ENCODE measurements at regions not wholly inside any gene's neighbourhood (a gene's known extent, or its start where the extent isn't known, plus 50 kb on each side); places are given as distances from the start of the nearest gene placed in this dataset.

GRCh38 chr6:4308364-4308763 lies 173.0 kb upstream of the ECI2 start:
- Histone ChIP-seq H3K4me3 (ENCODE audit: insufficient read depth, low read length) (no peak overlapping the region), H3K9me3 (ENCODE audit: low read depth, low read length) (no peaks in the 10 kb centered on the region), H3K4me2 (ENCODE audit: insufficient read depth, low read length) (no peak overlapping the region), H4K20me1 (ENCODE audit: insufficient read depth, low read length) (no peaks in the 10 kb centered on the region), H3K79me2 (ENCODE audit: insufficient read depth, low read length) (no peaks in the 10 kb centered on the region), H3K27me3 (ENCODE audit: insufficient read depth, low read length) (peaks cover 3% of the 10 kb centered on the region), H3K27ac (ENCODE audit: low read depth, low read length) (no peak overlapping the region), H2AFZ (ENCODE audit: low read length) (no peak overlapping the region), H3K4me1 (ENCODE audit: insufficient read depth, low read length) (peaks cover 5% of the 10 kb centered on the region), H3K36me3 (ENCODE audit: insufficient read depth, low read length) (no peaks in the 10 kb centered on the region)
- TF ChIP-seq CTCF (IDR thresholded peaks at IDR 0.05; ENCODE audit: extremely low read depth, low read depth, low read length), result no peak
- DNase-seq (ENCODE audit: insufficient read length, low spot score, missing footprints), result no peak

- no peaks in the 10 kb centered on the region for H3K79me2 ChIP-seq (ENCODE audit: insufficient read depth, low read length)
- TF ChIP-seq CTCF (IDR thresholded peaks at IDR 0.05; ENCODE audit: extremely low read depth, low read depth, low read length), result no peak
- H3K27ac ChIP-seq (ENCODE audit: low read depth, low read length), result no peak overlapping the region
- no peak for DNase-seq (ENCODE audit: insufficient read length, low spot score, missing footprints)
- no peak overlapping the region for H3K4me3 ChIP-seq (ENCODE audit: insufficient read depth, low read length)
- no peaks in the 10 kb centered on the region for H3K9me3 ChIP-seq (ENCODE audit: low read depth, low read length)
- H4K20me1 ChIP-seq (ENCODE audit: insufficient read depth, low read length), result no peaks in the 10 kb centered on the region
- no peak overlapping the region for H2AFZ ChIP-seq (ENCODE audit: low read length)
- H3K4me2 ChIP-seq (ENCODE audit: insufficient read depth, low read length), result no peak overlapping the region
- H3K27me3 ChIP-seq (ENCODE audit: insufficient read depth, low read length), result peaks cover 3% of the 10 kb centered on the region
- no peaks in the 10 kb centered on the region for H3K4me1 ChIP-seq (ENCODE audit: insufficient read depth, low read length)
- no peaks in the 10 kb centered on the region for H3K36me3 ChIP-seq (ENCODE audit: insufficient read depth, low read length)
Measured at GRCh38 chr6:4304927-4305455, 169.6 kb upstream of the ECI2 start.

- Histone ChIP-seq H3K4me3 (ENCODE audit: insufficient read depth, low read length) (no peak overlapping the region), H3K4me1 (ENCODE audit: insufficient read depth, low read length) (no peaks in the 10 kb centered on the region), H3K27ac (ENCODE audit: low read depth, low read length) (no peak overlapping the region), H4K20me1 (ENCODE audit: insufficient read depth, low read length) (no peaks in the 10 kb centered on the region), H3K9me3 (ENCODE audit: low read depth, low read length) (no peaks in the 10 kb centered on the region), H3K36me3 (ENCODE audit: insufficient read depth, low read length) (no peaks in the 10 kb centered on the region), H3K79me2 (ENCODE audit: insufficient read depth, low read length) (no peaks in the 10 kb centered on the region), H3K27me3 (ENCODE audit: insufficient read depth, low read length) (peaks cover 3% of the 10 kb centered on the region), H3K4me2 (ENCODE audit: insufficient read depth, low read length) (no peak overlapping the region), H2AFZ (ENCODE audit: low read length) (no peak overlapping the region)
- DNase-seq (ENCODE audit: insufficient read length, low spot score, missing footprints), result no peak
- no peak for TF ChIP-seq CTCF (IDR thresholded peaks at IDR 0.05; ENCODE audit: extremely low read depth, low read depth, low read length)
Measured at GRCh38 chr6:4303638-4304037, 168.3 kb upstream of the ECI2 start.

- H4K20me1 ChIP-seq (ENCODE audit: insufficient read depth, low read length), result no peaks in the 10 kb centered on the region
- no peak overlapping the region for H2AFZ ChIP-seq (ENCODE audit: low read length)
- H3K4me1 ChIP-seq (ENCODE audit: insufficient read depth, low read length), result no peaks in the 10 kb centered on the region
- no peak overlapping the region for H3K4me3 ChIP-seq (ENCODE audit: insufficient read depth, low read length)
- H3K4me2 ChIP-seq (ENCODE audit: insufficient read depth, low read length), result no peak overlapping the region
- peaks cover 3% of the 10 kb centered on the region for H3K27me3 ChIP-seq (ENCODE audit: insufficient read depth, low read length)
- no peaks in the 10 kb centered on the region for H3K36me3 ChIP-seq (ENCODE audit: insufficient read depth, low read length)
- no peak for TF ChIP-seq CTCF (IDR thresholded peaks at IDR 0.05; ENCODE audit: extremely low read depth, low read depth, low read length)
- H3K27ac ChIP-seq (ENCODE audit: low read depth, low read length), result no peak overlapping the region
- no peaks in the 10 kb centered on the region for H3K9me3 ChIP-seq (ENCODE audit: low read depth, low read length)
- no peak for DNase-seq (ENCODE audit: insufficient read length, low spot score, missing footprints)
- no peaks in the 10 kb centered on the region for H3K79me2 ChIP-seq (ENCODE audit: insufficient read depth, low read length)
Measured at GRCh38 chr6:4302524-4302923, 167.1 kb upstream of the ECI2 start.
